Activated T-helper 2 cell treated with anti-CD3 and anti-CD28 coated beads, Interferon-gamma antibody, Interleukin-2, Interleukin-4, amounts not matched to agents 10 μg/mL and 5 μg/mL and 100 μg/mL, durations not matched to agents 14 hours and 24 hours and 36 hours (primary cell): ENCODE measurements at regions not wholly inside any gene's neighbourhood (a gene's known extent, or its start where the extent isn't known, plus 50 kb on each side); places are given as distances from the start of the nearest gene placed in this dataset.
"Not testable (repeated sequence)": the region's sequence is repeated elsewhere in the genome, so short reads cannot be mapped to it uniquely, and the experiment has no call there.

Experiments
- DNase-seq: peaks from one replicate; pipeline ENCODE4 v3.0.0; 2021; ENCODE audit warnings: low spot score
- H3K27ac Mint-ChIP-seq: one replicate; pipeline ENCODE4 v1.8.0; 2021; ENCODE audit warnings: mixed read lengths
- H3K27me3 Mint-ChIP-seq: one replicate; pipeline ENCODE4 v1.8.0; 2021; ENCODE audit warnings: low read depth, mixed read lengths
- H3K36me3 Mint-ChIP-seq: one replicate; pipeline ENCODE4 v1.8.0; 2021; ENCODE audit warnings: low read depth, mixed read lengths
- H3K4me1 Mint-ChIP-seq: one replicate; pipeline ENCODE4 v1.8.0; 2021; ENCODE audit warnings: low read depth, mixed read lengths
- H3K4me3 Mint-ChIP-seq: one replicate; pipeline ENCODE4 v1.8.0; 2021; ENCODE audit warnings: low read depth, mild to moderate bottlenecking, moderate library complexity, mixed read lengths
- H3K9me3 Mint-ChIP-seq: one replicate; pipeline ENCODE4 v1.8.0; 2021; ENCODE audit warnings: mixed read lengths
- intact Hi-C: fragments of 100-400 bp; cut with micrococcal nuclease; formaldehyde crosslinking; loops from one replicate; pipeline ENCODE4 v1.15.1; 2023

GRCh38 chr2:161067846-161068350 is 92.3 kb upstream of the TANK start:
- peaks cover 5% of the 10 kb centered on the region for H3K27me3 Mint-ChIP-seq
- H3K36me3 Mint-ChIP-seq, result no peaks in the 10 kb centered on the region
- H3K4me1 Mint-ChIP-seq, result peaks cover 13% of the 10 kb centered on the region
- intact Hi-C loops, result no loop called here
- no peaks in the 10 kb centered on the region for H3K9me3 Mint-ChIP-seq
- no peak overlapping the region for H3K27ac Mint-ChIP-seq
- no peak overlapping the region for H3K4me3 Mint-ChIP-seq
- no peak for DNase-seq

- no peak overlapping the region for H3K27ac Mint-ChIP-seq
- peaks cover 14% of the 10 kb centered on the region for H3K4me1 Mint-ChIP-seq
- peaks cover 2% of the 10 kb centered on the region for H3K27me3 Mint-ChIP-seq
- no peak for DNase-seq
- no peaks in the 10 kb centered on the region for H3K36me3 Mint-ChIP-seq
- H3K9me3 Mint-ChIP-seq, result no peaks in the 10 kb centered on the region
- intact Hi-C loops, result no loop called here
- no peak overlapping the region for H3K4me3 Mint-ChIP-seq
These were observed 91.6 kb upstream of the TANK start for GRCh38 chr2:161068670-161069069.

- Mint-ChIP-seq H3K27me3 (peaks cover 2% of the 10 kb centered on the region), H3K36me3 (no peaks in the 10 kb centered on the region), H3K27ac (no peak overlapping the region), H3K4me3 (no peak overlapping the region), H3K9me3 (no peaks in the 10 kb centered on the region), H3K4me1 (peaks cover 16% of the 10 kb centered on the region)
- no peak for DNase-seq
- intact Hi-C loops, result loop anchor here (10.0 kb wide), 2 partner anchors 736 to 1176 kb away; no protein-coding TSS in a partner anchor
These were observed 89.3 kb upstream of the TANK start for GRCh38 chr2:161070693-161071479.

GRCh38 chr2:161072436-161072835 is 87.8 kb upstream of the TANK start:
- H3K36me3 Mint-ChIP-seq, H3K27ac Mint-ChIP-seq, H3K4me3 Mint-ChIP-seq, DNase-seq, H3K27me3 Mint-ChIP-seq, H3K9me3 Mint-ChIP-seq: not testable (repeated sequence)
- intact Hi-C loops, result loop anchor here (10.0 kb wide), 2 partner anchors 738 to 1178 kb away; no protein-coding TSS in a partner anchor
- H3K4me1 Mint-ChIP-seq, result peaks cover 30% of the 10 kb centered on the region

- Mint-ChIP-seq H3K36me3 (no peaks in the 10 kb centered on the region), H3K27ac (no peak overlapping the region), H3K27me3 (no peaks in the 10 kb centered on the region), H3K4me1 (peaks cover 51% of the 10 kb centered on the region), H3K9me3 (no peaks in the 10 kb centered on the region), H3K4me3 (no peak overlapping the region)
- no peak for DNase-seq
- intact Hi-C loops, result loop anchor here (2.0 to 10.0 kb wide), 8 partner anchors 47 to 1181 kb away; partner anchors contain the start of genes DPP4 and RBMS1
These were observed 84.5 kb upstream of the TANK start for GRCh38 chr2:161075701-161076100.

- intact Hi-C loops, result loop anchor here (1.0 to 10.0 kb wide), 13 partner anchors 45 to 1182 kb away; partner anchors contain the start of genes DPP4, PSMD14, RBMS1 and TANK
- Mint-ChIP-seq H3K4me1 (peaks cover 51% of the 10 kb centered on the region), H3K9me3 (no peaks in the 10 kb centered on the region), H3K4me3 (peak overlapping the region; percentile 28), H3K27me3 (no peaks in the 10 kb centered on the region), H3K27ac (peak overlapping the region; percentile 89), H3K36me3 (no peaks in the 10 kb centered on the region)
- DNase-seq, result no peak
These were observed 83.3 kb upstream of the TANK start for GRCh38 chr2:161076936-161077335.

GRCh38 chr2:161077367-161078210 is 82.6 kb upstream of the TANK start:
- DNase-seq, result peak; percentile 78
- H3K36me3 Mint-ChIP-seq, result no peaks in the 10 kb centered on the region
- intact Hi-C loops, result loop anchor here (1.0 to 10.0 kb wide), 13 partner anchors 45 to 1183 kb away; partner anchors contain the start of genes DPP4, PSMD14, RBMS1 and TANK
- no peaks in the 10 kb centered on the region for H3K27me3 Mint-ChIP-seq
- peak overlapping the region; percentile 89 for H3K27ac Mint-ChIP-seq
- H3K4me1 Mint-ChIP-seq, result peaks cover 51% of the 10 kb centered on the region
- peak overlapping the region; percentile 28 for H3K4me3 Mint-ChIP-seq
- no peaks in the 10 kb centered on the region for H3K9me3 Mint-ChIP-seq

- Mint-ChIP-seq H3K4me1 (peaks cover 51% of the 10 kb centered on the region), H3K4me3 (peak overlapping the region; percentile 7), H3K36me3 (no peaks in the 10 kb centered on the region), H3K9me3 (no peaks in the 10 kb centered on the region), H3K27ac (peak overlapping the region; percentile 89), H3K27me3 (no peaks in the 10 kb centered on the region)
- DNase-seq, result no peak
- intact Hi-C loops, result loop anchor here (5.0 to 10.0 kb wide), 6 partner anchors 44 to 1183 kb away; partner anchors contain the start of genes DPP4 and RBMS1
These were observed 82.1 kb upstream of the TANK start for GRCh38 chr2:161078211-161078539.

- peaks cover 8% of the 10 kb centered on the region for H3K9me3 Mint-ChIP-seq
- no peak overlapping the region for H3K4me3 Mint-ChIP-seq
- no peak for DNase-seq
- intact Hi-C loops, result no loop called here
- H3K27me3 Mint-ChIP-seq, result no peaks in the 10 kb centered on the region
- peak overlapping the region; percentile 16 for H3K27ac Mint-ChIP-seq
- peaks cover 6% of the 10 kb centered on the region for H3K36me3 Mint-ChIP-seq
- H3K4me1 Mint-ChIP-seq, result peaks cover 31% of the 10 kb centered on the region
These were observed 75.1 kb upstream of the TANK start for GRCh38 chr2:161085149-161085548.

- peaks cover 10% of the 10 kb centered on the region for H3K9me3 Mint-ChIP-seq
- peaks cover 6% of the 10 kb centered on the region for H3K36me3 Mint-ChIP-seq
- intact Hi-C loops, result no loop called here
- peaks cover 43% of the 10 kb centered on the region for H3K4me1 Mint-ChIP-seq
- no peak for DNase-seq
- no peak overlapping the region for H3K27ac Mint-ChIP-seq
- H3K4me3 Mint-ChIP-seq, result no peak overlapping the region
- H3K27me3 Mint-ChIP-seq, result no peaks in the 10 kb centered on the region
These were observed 71.4 kb upstream of the TANK start for GRCh38 chr2:161088658-161089350.

- H3K4me1 Mint-ChIP-seq, result peaks cover 47% of the 10 kb centered on the region
- H3K27ac Mint-ChIP-seq, result peak overlapping the region; percentile 78
- intact Hi-C loops, result no loop called here
- H3K36me3 Mint-ChIP-seq, result peaks cover 2% of the 10 kb centered on the region
- H3K4me3 Mint-ChIP-seq, result peak overlapping the region; percentile 53
- peak; percentile 35 for DNase-seq
- peaks cover 6% of the 10 kb centered on the region for H3K9me3 Mint-ChIP-seq
- no peaks in the 10 kb centered on the region for H3K27me3 Mint-ChIP-seq
These were observed 69.8 kb upstream of the TANK start for GRCh38 chr2:161090411-161090810.

- no peaks in the 10 kb centered on the region for H3K27me3 Mint-ChIP-seq
- peaks cover 13% of the 10 kb centered on the region for H3K9me3 Mint-ChIP-seq
- no peak for DNase-seq
- H3K4me1 Mint-ChIP-seq, result peaks cover 32% of the 10 kb centered on the region
- intact Hi-C loops, result no loop called here
- peaks cover 6% of the 10 kb centered on the region for H3K36me3 Mint-ChIP-seq
- H3K27ac Mint-ChIP-seq, result no peak overlapping the region
- H3K4me3 Mint-ChIP-seq, result no peak overlapping the region
These were observed 64.9 kb upstream of the TANK start for GRCh38 chr2:161095314-161095713.
